Endothelial cell of umbilical vein (primary cell): ENCODE measurements at regions not wholly inside any gene's neighbourhood (a gene's known extent, or its start where the extent isn't known, plus 50 kb on each side); places are given as distances from the start of the nearest gene placed in this dataset.

Source experiments
- BruUV-seq: library from RNA; stranded (reverse); fragments of 400-500 nt; replicated peaks from 2 replicates; lab custom pipeline; 2021; lab: Mats Ljungman, UMichigan
- CTCF ChIA-PET: fragments of 300-600, 350-600 bp; sonication (Branson Sonifier 250); formaldehyde crosslinking; loops from one replicate; lab custom pipeline; 2021; ENCODE audit warnings: antibody characterized with exemption, inconsistent platforms; lab: Charles Lee
- POLR2A ChIA-PET: fragments of 300-600, 350-600 bp; sonication (Branson Sonifier 250); formaldehyde crosslinking; loops from one replicate; lab custom pipeline; 2021; ENCODE audit warnings: antibody characterized with exemption, inconsistent platforms; lab: Charles Lee
- DNase-seq: peaks from one replicate; pipeline ENCODE4 v3.0.0-alpha.2; 2011; ENCODE audit warnings: low read depth, low spot score
- FAIRE-seq: peaks from 2 replicates; lab custom pipeline; 2011; peaks lifted over from hg19 to GRCh38; lab: Jason Lieb, UNC
- H2AFZ ChIP-seq: 2 replicates; pipeline ENCODE4 v1.6.0; 2012; ENCODE audit warnings: low read depth, low read length, control low read depth, inconsistent platforms
- H3K27ac ChIP-seq: 2 replicates; pipeline ENCODE4 v1.5.1; 2011; ENCODE audit warnings: low read depth, mild to moderate bottlenecking, control low read depth, low read length, moderate library complexity; ENCODE audit not compliant: insufficient read depth
- H3K27me3 ChIP-seq, 2 experiments: 2 replicates each; pipeline versions ENCODE4 v1.6.0 to v1.6.1; 2011; ENCODE audit warnings: low read length in 2 of 2, mixed read lengths in 1 of 2; ENCODE audit not compliant: control insufficient read depth in 2 of 2, insufficient read depth in 2 of 2
- H3K36me3 ChIP-seq, 2 experiments: 2 replicates in 1 of 2; 3 replicates in 1 of 2; pipeline ENCODE4 v1.5.1; 2011; ENCODE audit warnings: low read length in 2 of 2, mild to moderate bottlenecking in 1 of 2, moderate library complexity in 1 of 2; ENCODE audit not compliant: control insufficient read depth in 2 of 2, insufficient read depth in 2 of 2; ENCODE audit errors: extremely low read depth in 1 of 2
- H3K4me1 ChIP-seq: 3 replicates; pipeline ENCODE4 v1.5.1; 2011; ENCODE audit warnings: mild to moderate bottlenecking, low read length; ENCODE audit not compliant: control insufficient read depth, insufficient read depth; ENCODE audit errors: extremely low read depth
- H3K4me2 ChIP-seq: 2 replicates; pipeline ENCODE4 v1.6.1; 2011; ENCODE audit warnings: low read length, control low read depth, mixed read lengths; ENCODE audit not compliant: insufficient read depth
- H3K4me3 ChIP-seq, 3 experiments: fragments of 200-600 bp in 1 of 3; sonication (generic), shearing (Covaris generic) in 1 of 3; replicated peaks in 1 of 3; 2 replicates each; pipeline ENCODE4 v1.5.1; 2011 to 2016; ENCODE audit warnings: control low read depth in 3 of 3, low read length in 3 of 3, mild to moderate bottlenecking in 2 of 3, inconsistent platforms in 1 of 3, low read depth in 1 of 3, moderate library complexity in 1 of 3; ENCODE audit not compliant: insufficient read depth in 1 of 3
- H3K79me2 ChIP-seq: 2 replicates; pipeline ENCODE4 v1.6.0; 2012; ENCODE audit warnings: low read length, inconsistent platforms; ENCODE audit not compliant: control insufficient read depth, insufficient read depth
- H3K9ac ChIP-seq: replicated peaks from 2 replicates; pipeline ENCODE3; 2011; ENCODE audit warnings: low read length, control low read depth; ENCODE audit not compliant: insufficient read depth; ENCODE audit errors: extremely low read depth
- H3K9me1 ChIP-seq: replicated peaks from 3 replicates; pipeline ENCODE4 v1.6.0; 2011; ENCODE audit warnings: mild to moderate bottlenecking, low read length; ENCODE audit not compliant: control insufficient read depth, insufficient read depth; ENCODE audit errors: extremely low read depth
- H3K9me3 ChIP-seq: replicated peaks from 2 replicates; pipeline ENCODE4 v1.5.1; 2012; ENCODE audit warnings: low read length, inconsistent platforms; ENCODE audit not compliant: control insufficient read depth, insufficient read depth
- H4K20me1 ChIP-seq: replicated peaks from 2 replicates; pipeline ENCODE3; 2011; ENCODE audit warnings: mild to moderate bottlenecking, low read length; ENCODE audit not compliant: control insufficient read depth, insufficient read depth; ENCODE audit errors: extremely low read depth
- EZH2 ChIP-seq: IDR thresholded peaks from 2 replicates; pipeline ENCODE4 v1.6.1; 2012; ENCODE audit warnings: borderline replicate concordance, low read depth, mild to moderate bottlenecking, moderate library complexity, low read length, inconsistent platforms; ENCODE audit not compliant: severe bottlenecking
- FOS ChIP-seq: IDR thresholded peaks from 2 replicates; pipeline ENCODE4 v1.6.1; 2011; ENCODE audit warnings: mild to moderate bottlenecking, low read length, moderate library complexity, borderline replicate concordance; ENCODE audit not compliant: insufficient read depth
- GATA2 ChIP-seq: IDR thresholded peaks from 2 replicates; pipeline ENCODE4 v1.7.0; 2011; ENCODE audit warnings: low read depth, mild to moderate bottlenecking, moderate library complexity, mixed read lengths, low read length; ENCODE audit not compliant: insufficient read length, insufficient read depth
- JUN ChIP-seq: IDR thresholded peaks from 2 replicates; pipeline ENCODE4 v1.6.1; 2011; ENCODE audit warnings: borderline replicate concordance, low read depth; ENCODE audit not compliant: insufficient read length, insufficient read depth
- MYC ChIP-seq: IDR thresholded peaks from one replicate; pipeline ENCODE4 v1.6.1; 2011; ENCODE audit warnings: mild to moderate bottlenecking, low read depth, low read length
- POLR2AphosphoS5 ChIP-seq: IDR thresholded peaks from 2 replicates; pipeline ENCODE4 v1.6.1; 2012; ENCODE audit warnings: low read depth, mild to moderate bottlenecking, control low read depth, low read length, moderate library complexity; ENCODE audit not compliant: insufficient read depth
- dilution Hi-C: fragments of 300-500 bp; cut with MboI; formaldehyde crosslinking; loops from one replicate; pipeline ENCODE4 v1.15.0; 2019; ENCODE audit warnings: low sequenced_read_pairs; ENCODE audit not compliant: extremely low pct_ligation_motif_present
- intact Hi-C: fragments of 100-400 bp; cut with micrococcal nuclease; formaldehyde crosslinking; loops from one replicate; pipeline ENCODE4 v1.10.0; 2022

DNA sequence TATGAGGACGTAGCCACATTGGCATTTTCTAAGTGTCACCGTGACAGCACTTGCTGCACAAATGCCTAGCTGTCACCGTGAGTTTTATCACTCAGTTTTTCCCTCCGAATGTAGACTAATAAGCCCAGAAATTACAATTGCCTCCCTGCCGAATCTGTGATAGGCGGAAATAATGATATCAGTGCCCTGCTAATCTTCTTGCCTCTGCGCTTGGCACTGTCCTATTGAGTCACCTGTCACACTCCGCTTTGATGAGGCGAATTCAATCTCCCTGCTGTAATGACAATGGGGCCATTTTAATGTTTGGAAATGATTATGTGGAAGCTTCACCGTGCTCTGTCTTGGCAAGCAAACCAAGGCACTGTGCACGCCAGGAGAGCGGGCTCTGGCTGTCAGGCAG lies 112.8 kb downstream of the LINC00237 start:
- intact Hi-C loops: no loop called here
- Histone ChIP-seq H3K9me1 (no peaks in the 10 kb centered on the region), H3K9me3 (no peaks in the 10 kb centered on the region), H3K27me3 (no peaks in the 10 kb centered on the region), H2AFZ (no peak overlapping the region), H3K27ac (no peak overlapping the region), H3K4me1 (no peaks in the 10 kb centered on the region), H4K20me1 (no peaks in the 10 kb centered on the region), H3K36me3 (no peaks in the 10 kb centered on the region), H3K79me2 (no peaks in the 10 kb centered on the region), H3K4me3 (no peak overlapping the region), H3K9ac (no peak overlapping the region), H3K4me2 (no peak overlapping the region)
- ChIA-PET POLR2A (no interaction called here), CTCF (no interaction called here)
- DNase-seq (no peak), FAIRE-seq (no peak)
- dilution Hi-C loops: no loop called here
- no TSS peak for BruUV-seq
- TF ChIP-seq JUN (no peak), GATA2 (no peak)

DNA sequence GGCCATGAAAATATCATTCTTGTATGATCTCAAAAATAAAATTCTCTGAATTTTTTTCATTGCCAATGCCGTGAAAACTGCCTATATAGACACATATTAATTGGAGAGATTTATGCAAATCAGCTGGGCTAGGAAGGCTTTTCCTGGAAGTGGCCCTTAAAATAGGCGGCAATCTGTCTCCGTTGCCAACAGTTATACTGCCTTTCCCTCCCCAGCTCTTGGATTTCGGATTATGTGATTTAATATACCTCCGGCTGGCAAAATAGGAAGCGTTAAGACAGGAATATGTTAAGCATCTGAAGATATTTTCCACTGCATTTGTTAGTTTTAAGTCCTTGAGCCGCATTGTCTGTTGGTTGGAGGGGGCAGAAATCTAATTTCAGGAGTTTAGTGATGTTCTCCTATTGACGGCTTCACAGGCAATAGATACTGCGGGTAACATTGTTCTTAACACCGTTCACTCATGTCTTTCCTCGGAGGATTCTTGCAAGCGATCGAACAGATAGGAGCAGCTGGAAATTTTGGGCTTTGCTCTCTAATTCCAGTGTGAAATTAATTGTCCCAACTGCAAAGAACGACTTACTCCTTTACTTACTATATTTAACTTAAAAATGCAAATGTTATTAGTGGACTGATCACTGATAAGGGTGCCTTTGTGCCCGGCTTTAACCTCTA lies 113.3 kb downstream of the LINC00237 start:
- Histone ChIP-seq H3K4me3 (no peak overlapping the region), H3K9me3 (no peaks in the 10 kb centered on the region), H3K27me3 (no peaks in the 10 kb centered on the region), H3K36me3 (no peaks in the 10 kb centered on the region), H3K9ac (no peak overlapping the region), H3K9me1 (no peaks in the 10 kb centered on the region), H3K4me2 (no peak overlapping the region), H4K20me1 (no peaks in the 10 kb centered on the region), H3K79me2 (no peaks in the 10 kb centered on the region), H3K27ac (no peak overlapping the region), H2AFZ (no peak overlapping the region), H3K4me1 (no peaks in the 10 kb centered on the region)
- no TSS peak for BruUV-seq
- FAIRE-seq: no peak
- POLR2A ChIA-PET: no interaction called here
- TF ChIP-seq FOS: no peak
- TF ChIP-seq MYC: no peak
- TF ChIP-seq POLR2AphosphoS5: no peak
- no peak for TF ChIP-seq GATA2
- TF ChIP-seq EZH2: no peak
- no peak for DNase-seq
- dilution Hi-C loops: no loop called here
- CTCF ChIA-PET: no interaction called here
- intact Hi-C loops: no loop called here
